ENCODE measurements at regions not wholly inside any gene's neighbourhood (a gene's known extent, or its start where the extent isn't known, plus 50 kb on each side); places are given as distances from the start of the nearest gene placed in this dataset.

GRCh38 chr15:62745621-62746225, 296.8 kb upstream of the TPM1 start:
- DNase-seq: no peak

GRCh38 chr15:62748196-62748595, 294.4 kb upstream of the TPM1 start:
- ChIA-PET CTCF (no interaction called here), POLR2A (no interaction called here)
- no peak for TF ChIP-seq CTCF (IDR thresholded peaks at IDR 0.05)
- no peak overlapping the region for H3K4me3 Mint-ChIP-seq
- peaks cover 4% of the 10 kb centered on the region for H3K27me3 Mint-ChIP-seq
- H3K4me1 Mint-ChIP-seq: no peaks in the 10 kb centered on the region
- H3K36me3 Mint-ChIP-seq (ENCODE audit: low read depth): no peaks in the 10 kb centered on the region
- intact Hi-C loops (cut with micrococcal nuclease): no loop called here
- H3K9me3 Mint-ChIP-seq: no peaks in the 10 kb centered on the region
- ATAC-seq (ENCODE audit: low read depth): no peak
- no peak overlapping the region for H3K27ac Mint-ChIP-seq
- DNase-seq: no peak

More at GRCh38 chr15:62745621-62746225, 296.8 kb upstream of the TPM1 start:
- ChIA-PET CTCF (no interaction called here), POLR2A (no interaction called here)
- intact Hi-C loops (cut with micrococcal nuclease): no loop called here
- Mint-ChIP-seq H3K9me3 (no peaks in the 10 kb centered on the region), H3K27me3 (no peaks in the 10 kb centered on the region), H3K27ac (no peak overlapping the region), H3K4me3 (no peak overlapping the region), H3K36me3 (ENCODE audit: low read depth) (no peaks in the 10 kb centered on the region), H3K4me1 (no peaks in the 10 kb centered on the region)
- no peak for ATAC-seq (ENCODE audit: low read depth)
- no peak for TF ChIP-seq CTCF (IDR thresholded peaks at IDR 0.05)

GRCh38 chr15:62749036-62749815, 293.3 kb upstream of the TPM1 start:
- peaks cover 6% of the 10 kb centered on the region for H3K27me3 Mint-ChIP-seq
- intact Hi-C loops (cut with micrococcal nuclease): no loop called here
- CTCF ChIA-PET: no interaction called here

GRCh38 chr15:62750471-62750870, 292.1 kb upstream of the TPM1 start:
- DNase-seq (no peak), ATAC-seq (ENCODE audit: low read depth) (no peak)
- H3K27ac Mint-ChIP-seq: no peak overlapping the region
- H3K36me3 Mint-ChIP-seq (ENCODE audit: low read depth): no peaks in the 10 kb centered on the region
- no peaks in the 10 kb centered on the region for H3K9me3 Mint-ChIP-seq
- H3K4me1 Mint-ChIP-seq: no peaks in the 10 kb centered on the region
- POLR2A ChIA-PET: no interaction called here
- intact Hi-C loops (cut with micrococcal nuclease): no loop called here
- CTCF ChIA-PET: interaction anchor here (0.9 kb wide), 1 partner anchor 8 kb away, joined by 3 read pairs; no protein-coding TSS in a partner anchor
- peaks cover 6% of the 10 kb centered on the region for H3K27me3 Mint-ChIP-seq
- TF ChIP-seq CTCF (IDR thresholded peaks at IDR 0.05): no peak
- no peak overlapping the region for H3K4me3 Mint-ChIP-seq

More at GRCh38 chr15:62749036-62749815, 293.3 kb upstream of the TPM1 start:
- H3K4me1 Mint-ChIP-seq: no peaks in the 10 kb centered on the region
- DNase-seq (no peak), ATAC-seq (ENCODE audit: low read depth) (no peak)
- H3K36me3 Mint-ChIP-seq (ENCODE audit: low read depth): no peaks in the 10 kb centered on the region
- H3K4me3 Mint-ChIP-seq: no peak overlapping the region
- H3K9me3 Mint-ChIP-seq: no peaks in the 10 kb centered on the region
- POLR2A ChIA-PET: no interaction called here
- TF ChIP-seq CTCF (IDR thresholded peaks at IDR 0.05): no peak
- no peak overlapping the region for H3K27ac Mint-ChIP-seq

GRCh38 chr15:62752657-62753517, 289.7 kb upstream of the TPM1 start:
- H3K27ac Mint-ChIP-seq: no peak overlapping the region
- ATAC-seq (ENCODE audit: low read depth): no peak
- no peaks in the 10 kb centered on the region for H3K9me3 Mint-ChIP-seq
- intact Hi-C loops (cut with micrococcal nuclease): no loop called here
- no peaks in the 10 kb centered on the region for H3K4me1 Mint-ChIP-seq
- POLR2A ChIA-PET: no interaction called here
- no peak for TF ChIP-seq CTCF (IDR thresholded peaks at IDR 0.05)
- DNase-seq: no peak
- H3K27me3 Mint-ChIP-seq: peaks cover 6% of the 10 kb centered on the region
- H3K4me3 Mint-ChIP-seq: no peak overlapping the region
- CTCF ChIA-PET: no interaction called here
- H3K36me3 Mint-ChIP-seq (ENCODE audit: low read depth): no peaks in the 10 kb centered on the region
